HepG2 (cell line): ENCODE measurements at regions not wholly inside any gene's neighbourhood (a gene's known extent, or its start where the extent isn't known, plus 50 kb on each side); places are given as distances from the start of the nearest gene placed in this dataset.

Experiments used
- ATAC-seq: fragments of 200-7000 bp; cut with Tn5 transposase; 3 replicates; pipeline ENCODE4 v1.9.1; 2020; ENCODE audit warnings: mild to moderate bottlenecking, moderate library complexity
- BruUV-seq: library from RNA; stranded (reverse); fragments of 400-500 nt; replicated peaks from 2 replicates; lab custom pipeline; 2021; lab: Mats Ljungman, UMichigan
- CTCF ChIA-PET: fragments of 300-600 bp; formaldehyde crosslinking; extraction: SDS; loops from one replicate; lab custom pipeline; 2021; ENCODE audit warnings: low total read pairs, inconsistent platforms, low intra/inter-chr PET ratio; lab: Yijun Ruan, JAX
- POLR2A ChIA-PET: fragments of 350-600 bp; sonication (Branson Sonifier 250); formaldehyde crosslinking; loops from one replicate; lab custom pipeline; 2020; ENCODE audit warnings: antibody characterized with exemption, inconsistent platforms; lab: Yijun Ruan, JAX
- DNase-seq: peaks from one replicate; pipeline ENCODE4 v3.0.0-alpha.2; 2015; ENCODE audit warnings: low spot score
- FAIRE-seq: peaks from 3 replicates; lab custom pipeline; 2011; peaks lifted over from hg19 to GRCh38; lab: Jason Lieb, UNC
- H2AFZ ChIP-seq: one replicate; pipeline ENCODE4 v1.6.1; 2011; ENCODE audit warnings: low read length, inconsistent platforms
- H3K27ac ChIP-seq: fragments of 300-600 bp; 3 replicates; pipeline ENCODE4 v1.8.0; 2011; ENCODE audit warnings: mixed run types, mild to moderate bottlenecking, mixed read lengths, low read length, inconsistent platforms; ENCODE audit not compliant: insufficient read depth; ENCODE audit errors: extremely low read length
- H3K27me3 ChIP-seq, 2 experiments: fragments of 200-600 bp in 1 of 2; 2 replicates in 1 of 2; 3 replicates in 1 of 2; pipeline versions ENCODE4 v1.6.0 to v1.8.0; 2011; ENCODE audit warnings: low read length in 2 of 2, mild to moderate bottlenecking in 2 of 2, moderate library complexity in 2 of 2, inconsistent platforms in 1 of 2; ENCODE audit not compliant: insufficient read depth in 2 of 2, control insufficient read depth in 1 of 2
- H3K36me3 ChIP-seq, 2 experiments: fragments of 200-600 bp in 1 of 2; replicated peaks in 1 of 2; 2 replicates in 1 of 2; 3 replicates in 1 of 2; pipeline versions ENCODE4 v1.5.1 to v1.8.0; 2011; ENCODE audit warnings: low read length in 2 of 2, inconsistent platforms in 1 of 2; ENCODE audit not compliant: insufficient read depth in 2 of 2, control insufficient read depth in 1 of 2
- H3K4me1 ChIP-seq: 2 replicates; pipeline ENCODE4 v1.5.1; 2012; ENCODE audit warnings: low read length, inconsistent platforms; ENCODE audit not compliant: insufficient read depth
- H3K4me2 ChIP-seq: 2 replicates; pipeline ENCODE4 v1.6.0; 2011; ENCODE audit warnings: low read depth, low read length, inconsistent platforms
- H3K4me3 ChIP-seq, 3 experiments: fragments of 200-600 bp in 1 of 3; sonication (generic), shearing (Covaris generic) in 1 of 3; replicated peaks in 1 of 3; 2 replicates each; pipeline ENCODE4 v1.5.1; 2011 to 2016; ENCODE audit warnings: low read length in 3 of 3, inconsistent platforms in 2 of 3, low read depth in 2 of 3, mild to moderate bottlenecking in 2 of 3, control low read depth in 1 of 3, mixed read lengths in 1 of 3; ENCODE audit not compliant: insufficient read depth in 1 of 3
- H3K79me2 ChIP-seq: one replicate; pipeline ENCODE4 v1.6.1; 2011; ENCODE audit warnings: low read length, inconsistent platforms; ENCODE audit not compliant: insufficient read depth
- H3K9ac ChIP-seq: 2 replicates; pipeline ENCODE4 v1.6.0; 2011; ENCODE audit warnings: mild to moderate bottlenecking, low read depth, low read length, inconsistent platforms; ENCODE audit not compliant: insufficient read depth
- H3K9me3 ChIP-seq: 2 replicates; pipeline ENCODE4 v1.5.1; 2012; ENCODE audit warnings: mild to moderate bottlenecking, low read length
- H4K20me1 ChIP-seq: 2 replicates; pipeline ENCODE4 v1.6.0; 2011; ENCODE audit warnings: inconsistent platforms, mild to moderate bottlenecking, low read length, moderate library complexity; ENCODE audit not compliant: insufficient read depth
- FOXO4 ChIP-seq: sonication (generic); formaldehyde crosslinking; conservative IDR thresholded peaks from 2 replicates; pipeline ENCODE4 v1.8.1; 2023; ENCODE audit warnings: missing genetic modification reagents
- GRHL1 ChIP-seq: sonication (generic); formaldehyde crosslinking; conservative IDR thresholded peaks from 2 replicates; pipeline ENCODE4 v1.8.0; 2022; ENCODE audit warnings: missing genetic modification reagents
- MTERF4 ChIP-seq: sonication (generic); formaldehyde crosslinking; IDR thresholded peaks from 2 replicates; pipeline ENCODE4 v1.8.0; 2023; ENCODE audit warnings: mild to moderate bottlenecking, missing genetic modification reagents
- NBN ChIP-seq: fragments of 450-650 bp; conservative IDR thresholded peaks from 2 replicates; pipeline ENCODE4 v1.6.1; 2017
- NCOA1 ChIP-seq: sonication (generic); formaldehyde crosslinking; IDR thresholded peaks from 2 replicates; pipeline ENCODE4 v1.9.0; 2021; ENCODE audit warnings: missing genetic modification reagents
- ZNF225 ChIP-seq: sonication (generic); formaldehyde crosslinking; IDR thresholded peaks from 2 replicates; pipeline ENCODE4 v1.4.0; 2020; ENCODE audit warnings: mild to moderate bottlenecking, missing genetic modification reagents
- ZNF652 ChIP-seq: IDR thresholded peaks from 2 replicates; pipeline ENCODE4 v1.6.1; 2016; ENCODE audit warnings: low read depth, borderline replicate concordance
- WGBS: methylation state at CpG from one replicate; pipeline ENCODE4 v1.1.6; 2017; ENCODE audit warnings: low lambda C conversion rate; 5-methylcytosine and 5-hydroxymethylcytosine counted together
- in situ Hi-C: cut with HindIII; loops from 2 replicates; pipeline ENCODE4 v1.10.0; 2017; ENCODE audit warnings: low pct_unique_long_range_greater_than_20kb; ENCODE audit not compliant: extremely low pct_ligation_motif_present
- intact Hi-C: fragments of 100-400 bp; cut with micrococcal nuclease; formaldehyde crosslinking; loops from one replicate; pipeline ENCODE4 v1.10.0; 2022; ENCODE audit not compliant: unreplicated experiment
- TF ChIP-seq, protein P1 (sequence below), 2 experiments: sonication (generic) in 1 of 2; formaldehyde crosslinking in 1 of 2; IDR thresholded peaks; 2 replicates each; pipeline versions ENCODE4 v1.6.1 to v1.9.0; 2014 to 2022; ENCODE audit warnings: antibody characterized with exemption in 1 of 2, borderline replicate concordance in 1 of 2, inconsistent platforms in 1 of 2, low read depth in 1 of 2, missing genetic modification reagents in 1 of 2
- TF ChIP-seq, protein P2 (sequence below): sonication (generic); formaldehyde crosslinking; conservative IDR thresholded peaks from 2 replicates; pipeline ENCODE4 v1.4.0; 2020; ENCODE audit warnings: missing genetic modification reagents

- Histone ChIP-seq H4K20me1 (no peaks in the 10 kb centered on the region), H2AFZ (no peak overlapping the region), H3K79me2 (no peaks in the 10 kb centered on the region), H3K4me1 (no peaks in the 10 kb centered on the region), H3K4me3 (no peak overlapping the region), H3K9me3 (no peaks in the 10 kb centered on the region), H3K4me2 (no peak overlapping the region), H3K36me3 (no peaks in the 10 kb centered on the region), H3K27ac (no peak overlapping the region), H3K27me3 (no peaks in the 10 kb centered on the region), H3K9ac (no peak overlapping the region)
- no peak for FAIRE-seq
- no TSS peak for BruUV-seq
- intact Hi-C loops (no loop called here), in situ Hi-C loops (no loop called here)
- no peak for ATAC-seq
- no peak for DNase-seq
- POLR2A ChIA-PET = no interaction called here
- WGBS = 3% methylated on average over 2 of the region's 2 CpGs
- CTCF ChIA-PET = no interaction called here
- TF ChIP-seq GRHL1 (no peak), ZNF225 (CRISPR knock-in tag) (no peak), FOXO4 (no peak), NCOA1 (no peak), MTERF4 (CRISPR knock-in tag) (no peak), ZNF652 (no peak), NBN (no peak)
- TF ChIP-seq, protein P1, sequence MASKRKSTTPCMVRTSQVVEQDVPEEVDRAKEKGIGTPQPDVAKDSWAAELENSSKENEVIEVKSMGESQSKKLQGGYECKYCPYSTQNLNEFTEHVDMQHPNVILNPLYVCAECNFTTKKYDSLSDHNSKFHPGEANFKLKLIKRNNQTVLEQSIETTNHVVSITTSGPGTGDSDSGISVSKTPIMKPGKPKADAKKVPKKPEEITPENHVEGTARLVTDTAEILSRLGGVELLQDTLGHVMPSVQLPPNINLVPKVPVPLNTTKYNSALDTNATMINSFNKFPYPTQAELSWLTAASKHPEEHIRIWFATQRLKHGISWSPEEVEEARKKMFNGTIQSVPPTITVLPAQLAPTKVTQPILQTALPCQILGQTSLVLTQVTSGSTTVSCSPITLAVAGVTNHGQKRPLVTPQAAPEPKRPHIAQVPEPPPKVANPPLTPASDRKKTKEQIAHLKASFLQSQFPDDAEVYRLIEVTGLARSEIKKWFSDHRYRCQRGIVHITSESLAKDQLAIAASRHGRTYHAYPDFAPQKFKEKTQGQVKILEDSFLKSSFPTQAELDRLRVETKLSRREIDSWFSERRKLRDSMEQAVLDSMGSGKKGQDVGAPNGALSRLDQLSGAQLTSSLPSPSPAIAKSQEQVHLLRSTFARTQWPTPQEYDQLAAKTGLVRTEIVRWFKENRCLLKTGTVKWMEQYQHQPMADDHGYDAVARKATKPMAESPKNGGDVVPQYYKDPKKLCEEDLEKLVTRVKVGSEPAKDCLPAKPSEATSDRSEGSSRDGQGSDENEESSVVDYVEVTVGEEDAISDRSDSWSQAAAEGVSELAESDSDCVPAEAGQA (IDR thresholded peaks at IDR 0.05; ENCODE audit: low read depth) = no peak
- TF ChIP-seq, protein P1 (CRISPR knock-in tag; IDR thresholded peaks at IDR 0.05; ENCODE audit: borderline replicate concordance) = no peak
- TF ChIP-seq, protein P2, sequence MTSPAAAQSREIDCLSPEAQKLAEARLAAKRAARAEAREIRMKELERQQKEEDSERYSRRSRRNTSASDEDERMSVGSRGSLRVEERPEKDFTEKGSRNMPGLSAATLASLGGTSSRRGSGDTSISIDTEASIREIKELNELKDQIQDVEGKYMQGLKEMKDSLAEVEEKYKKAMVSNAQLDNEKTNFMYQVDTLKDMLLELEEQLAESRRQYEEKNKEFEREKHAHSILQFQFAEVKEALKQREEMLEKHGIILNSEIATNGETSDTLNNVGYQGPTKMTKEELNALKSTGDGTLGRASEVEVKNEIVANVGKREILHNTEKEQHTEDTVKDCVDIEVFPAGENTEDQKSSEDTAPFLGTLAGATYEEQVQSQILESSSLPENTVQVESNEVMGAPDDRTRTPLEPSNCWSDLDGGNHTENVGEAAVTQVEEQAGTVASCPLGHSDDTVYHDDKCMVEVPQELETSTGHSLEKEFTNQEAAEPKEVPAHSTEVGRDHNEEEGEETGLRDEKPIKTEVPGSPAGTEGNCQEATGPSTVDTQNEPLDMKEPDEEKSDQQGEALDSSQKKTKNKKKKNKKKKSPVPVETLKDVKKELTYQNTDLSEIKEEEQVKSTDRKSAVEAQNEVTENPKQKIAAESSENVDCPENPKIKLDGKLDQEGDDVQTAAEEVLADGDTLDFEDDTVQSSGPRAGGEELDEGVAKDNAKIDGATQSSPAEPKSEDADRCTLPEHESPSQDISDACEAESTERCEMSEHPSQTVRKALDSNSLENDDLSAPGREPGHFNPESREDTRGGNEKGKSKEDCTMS = no peak
Observed at GRCh38 chr3:76495216-76495615, 544.7 kb upstream of the ROBO2 start.
